Activated T-cell treated with anti-CD3 and anti-CD28 coated beads for 1 hour (primary cell): ENCODE measurements at regions not wholly inside any gene's neighbourhood (a gene's known extent, or its start where the extent isn't known, plus 50 kb on each side); places are given as distances from the start of the nearest gene placed in this dataset.

Source experiments
- DNase-seq: peaks from one replicate; pipeline ENCODE4 v3.0.0-alpha.2; 2020; ENCODE audit warnings: low read depth

DNA sequence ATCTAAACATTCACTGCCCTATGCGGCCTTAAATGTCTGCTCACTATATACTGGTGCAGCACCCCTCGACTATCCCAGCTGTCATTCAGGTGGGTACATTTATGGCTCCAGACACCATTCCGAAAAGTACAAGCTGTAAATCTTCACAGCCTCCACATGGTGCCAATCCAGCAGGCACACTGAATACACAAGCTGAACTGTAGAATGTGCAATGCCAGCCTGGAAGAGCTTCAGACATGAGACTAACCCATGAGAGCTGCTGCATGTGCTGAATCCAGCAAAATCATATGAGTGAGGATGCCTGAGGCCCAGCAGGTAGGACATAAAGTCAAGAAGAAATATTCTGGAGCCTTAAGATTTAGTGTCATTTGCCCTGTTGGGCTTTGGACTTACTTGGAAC lies 483.8 kb upstream of the GRIA1 start:
- no peak for DNase-seq

- no peak for DNase-seq
These were observed 476.3 kb upstream of the GRIA1 start for GRCh38 chr5:153014194-153014593.

DNA sequence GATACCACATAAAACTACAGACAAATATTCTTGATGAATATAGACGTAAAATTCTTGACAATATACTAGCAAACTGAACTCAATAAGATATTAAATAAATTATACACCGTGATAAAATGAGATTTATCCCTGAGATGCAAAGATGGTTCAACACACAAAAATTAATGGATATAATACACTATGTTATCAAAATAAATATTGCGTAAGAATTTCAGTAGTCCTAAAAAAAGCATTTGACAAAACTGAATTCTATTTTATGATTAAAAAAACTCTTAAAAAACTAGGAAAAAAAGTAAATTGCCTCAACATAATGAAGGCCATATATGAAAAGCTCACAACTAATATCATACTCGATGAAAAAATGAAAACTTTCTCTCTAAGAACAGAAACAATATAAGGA lies 472.3 kb upstream of the GRIA1 start:
- DNase-seq, result no peak

DNA sequence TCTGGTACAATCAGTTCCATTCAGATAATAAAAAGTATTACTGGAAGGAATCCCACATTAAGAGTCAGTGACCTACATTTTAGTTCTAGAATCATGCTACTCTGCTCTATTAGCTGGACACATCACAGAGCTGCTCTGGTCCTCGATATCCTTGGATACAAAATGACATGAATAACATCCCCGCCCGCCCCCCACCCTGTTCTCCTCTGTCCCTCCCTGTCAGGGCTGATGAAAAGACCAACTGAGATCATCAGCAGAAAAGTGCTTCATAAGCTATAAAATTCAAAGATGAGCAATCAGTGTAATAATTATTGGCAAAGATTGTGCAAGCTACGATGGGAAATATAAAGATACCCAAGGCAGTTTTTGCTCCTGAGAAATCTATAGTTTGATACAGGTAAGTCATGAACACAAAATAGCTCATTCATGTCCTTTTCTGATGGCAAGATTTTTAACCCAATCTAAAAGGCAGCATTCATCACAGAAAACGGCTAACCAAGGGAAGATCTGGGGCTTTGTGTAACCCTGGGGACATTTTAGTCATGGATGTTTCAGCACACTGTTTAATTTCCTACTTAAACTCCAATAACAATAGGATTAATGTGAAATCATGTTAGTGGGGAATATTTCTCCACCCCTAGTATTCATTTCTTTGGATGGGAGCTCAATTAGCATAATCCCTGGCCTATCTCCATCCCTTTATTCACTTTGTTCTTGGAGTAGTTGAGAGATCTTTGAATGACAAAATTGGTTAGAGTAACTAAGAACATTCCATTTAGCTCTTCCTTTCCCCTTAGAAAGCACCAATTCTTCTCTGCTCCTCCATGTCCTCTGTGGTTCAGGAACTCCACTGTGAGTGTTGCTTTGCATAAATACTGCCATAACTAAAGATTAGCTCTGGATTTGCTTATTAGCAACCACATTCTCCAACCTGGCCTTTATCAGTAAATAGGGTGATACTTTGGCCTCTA lies 459.4 kb upstream of the GRIA1 start:
- DNase-seq, result no peak

DNA sequence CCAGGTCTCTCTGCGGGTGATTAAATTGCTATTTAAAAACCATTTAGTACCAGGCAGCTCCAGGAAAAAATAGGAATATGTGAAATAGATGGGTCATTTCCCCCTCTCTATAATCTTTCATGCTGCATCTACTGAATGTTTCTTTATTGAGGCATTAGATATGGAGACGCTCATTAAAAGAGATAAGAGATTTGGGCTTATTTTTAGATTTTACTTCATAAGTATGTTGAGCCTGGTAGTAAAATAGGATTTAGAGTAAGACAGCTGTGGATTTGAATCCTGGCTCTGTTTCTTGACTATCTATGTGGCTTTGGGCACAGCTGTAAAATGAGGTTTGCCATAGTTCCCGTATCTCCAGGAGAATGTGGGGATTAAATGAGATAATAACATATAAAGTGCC lies 451.0 kb upstream of the GRIA1 start:
- no peak for DNase-seq

DNA sequence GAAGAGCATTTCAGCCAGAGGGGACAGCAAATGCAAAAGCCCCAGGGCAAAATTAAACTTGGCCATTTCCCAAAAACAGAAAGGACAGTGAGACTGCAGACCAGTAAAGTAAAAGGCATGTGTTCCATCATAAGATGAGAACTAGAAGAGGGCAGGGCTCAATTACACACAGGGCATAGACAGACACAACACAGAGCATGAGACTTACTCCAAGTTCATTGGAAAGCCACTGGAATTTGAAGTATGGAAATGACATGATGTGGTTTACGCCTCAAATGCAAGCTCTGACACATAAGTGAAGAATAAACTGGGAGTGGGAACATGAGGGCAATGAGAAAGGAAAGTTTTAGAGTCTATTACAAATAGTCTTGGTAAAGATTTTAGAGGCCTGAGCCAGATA lies 446.6 kb upstream of the GRIA1 start:
- no peak for DNase-seq

- DNase-seq, result no peak
These were observed 439.8 kb upstream of the GRIA1 start for GRCh38 chr5:153050496-153051179.

DNA sequence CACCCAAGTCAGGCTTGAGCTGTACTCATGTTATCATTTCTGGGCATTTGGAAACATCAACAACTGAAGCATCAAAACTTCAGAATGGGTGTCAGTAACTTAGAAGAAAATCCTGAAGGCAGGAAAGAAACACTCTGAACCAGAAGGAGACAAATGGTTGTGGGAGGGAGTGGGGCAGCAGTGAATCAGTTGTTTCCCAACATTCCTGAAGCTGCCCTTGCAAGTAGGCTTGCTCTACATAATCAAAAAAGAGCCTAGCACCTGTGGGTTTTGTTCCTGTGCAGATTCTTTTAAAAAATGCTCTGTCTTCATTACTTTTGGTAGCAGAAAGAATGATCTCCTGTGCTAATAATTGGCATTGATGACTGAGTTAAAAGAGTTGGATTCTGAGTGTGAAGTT lies 424.2 kb upstream of the GRIA1 start:
- no peak for DNase-seq

GRCh38 chr5:153067869-153068268 lies 422.6 kb upstream of the GRIA1 start:
- DNase-seq, result no peak

DNA sequence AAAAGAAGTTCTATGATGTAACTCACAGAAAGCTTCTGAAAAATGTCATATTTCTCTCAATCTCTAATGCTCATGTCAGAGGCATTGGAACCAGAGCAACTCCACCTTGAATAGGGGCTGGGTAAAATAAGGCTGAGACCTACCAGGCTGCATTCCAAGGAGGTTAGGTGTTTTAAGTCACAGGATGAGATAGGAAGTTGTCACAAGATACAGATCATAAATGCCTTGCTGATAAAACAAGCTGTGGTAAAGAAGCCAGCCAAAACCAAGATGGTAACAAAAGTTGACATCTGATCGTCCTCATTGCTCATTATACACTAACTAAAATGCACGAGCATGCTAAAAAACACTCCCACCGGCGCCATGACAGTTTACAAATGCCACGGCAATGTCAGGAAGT lies 411.1 kb upstream of the GRIA1 start:
- DNase-seq, result no peak

- no peak for DNase-seq
These were observed 409.5 kb upstream of the GRIA1 start for GRCh38 chr5:153080940-153081339.

DNA sequence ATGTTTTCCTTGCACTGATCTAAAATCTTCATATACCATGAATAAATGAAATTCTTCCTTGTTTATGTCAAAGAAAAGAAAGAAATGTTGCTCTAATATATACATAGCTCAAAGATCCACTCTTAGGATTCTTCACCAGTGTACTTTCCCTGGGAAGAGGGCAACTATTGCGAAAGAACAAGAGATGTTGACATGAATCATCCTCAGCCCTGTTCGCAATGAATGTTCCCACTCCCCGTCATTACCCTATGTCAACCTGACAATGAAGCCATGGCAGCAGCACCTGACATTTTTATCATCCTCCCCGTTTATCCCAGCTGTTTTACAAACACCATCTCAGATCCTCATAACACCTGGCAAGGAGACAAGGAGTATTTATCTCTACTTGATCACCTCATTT lies 409.1 kb upstream of the GRIA1 start:
- DNase-seq, result no peak

- no peak for DNase-seq
These were observed 406.0 kb upstream of the GRIA1 start for GRCh38 chr5:153084511-153084910.

- no peak for DNase-seq
These were observed 404.0 kb upstream of the GRIA1 start for GRCh38 chr5:153086486-153086885.

- DNase-seq, result no peak
These were observed 401.9 kb upstream of the GRIA1 start for GRCh38 chr5:153088538-153088937.

DNA sequence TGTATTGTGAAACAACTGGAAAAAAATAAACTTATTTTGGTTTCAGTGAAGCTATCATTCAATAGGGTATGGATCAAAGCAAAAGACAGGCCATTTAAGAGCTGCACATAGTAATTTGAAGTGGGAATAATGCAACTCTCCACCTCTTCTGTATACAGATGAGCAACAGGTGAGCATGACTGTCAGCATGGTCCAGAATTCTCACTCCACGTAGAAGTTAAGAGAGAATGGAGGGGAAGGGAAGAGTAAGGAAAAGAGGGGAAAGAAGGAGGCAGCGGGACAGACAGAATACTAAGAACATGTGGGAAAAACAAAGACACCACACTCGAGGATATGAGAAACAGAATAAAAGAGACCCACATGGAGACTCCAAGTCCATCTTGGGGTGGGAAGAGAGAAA lies 396.1 kb upstream of the GRIA1 start:
- DNase-seq, result no peak

- DNase-seq, result no peak
These were observed 394.1 kb upstream of the GRIA1 start for GRCh38 chr5:153096381-153096780.

DNA sequence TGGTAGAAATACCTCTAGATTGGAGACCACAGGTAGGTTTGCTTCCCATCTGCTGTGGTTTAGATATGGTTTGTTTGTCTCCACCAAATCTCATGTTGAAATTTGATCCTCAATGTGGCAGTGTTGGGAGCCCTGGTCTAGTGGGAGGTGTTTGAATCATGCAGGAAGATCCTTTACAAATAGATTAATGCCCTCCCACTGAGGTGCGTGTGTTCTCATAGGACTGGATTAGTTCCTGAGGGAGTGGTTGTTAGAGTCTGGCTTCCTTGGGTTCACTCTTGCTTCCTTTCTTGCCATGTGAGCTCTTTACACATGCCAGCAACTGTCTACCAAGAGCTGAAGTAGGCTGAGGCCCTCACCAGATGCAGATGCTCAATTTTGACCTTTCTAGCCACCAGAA lies 391.1 kb upstream of the GRIA1 start:
- DNase-seq, result no peak

DNA sequence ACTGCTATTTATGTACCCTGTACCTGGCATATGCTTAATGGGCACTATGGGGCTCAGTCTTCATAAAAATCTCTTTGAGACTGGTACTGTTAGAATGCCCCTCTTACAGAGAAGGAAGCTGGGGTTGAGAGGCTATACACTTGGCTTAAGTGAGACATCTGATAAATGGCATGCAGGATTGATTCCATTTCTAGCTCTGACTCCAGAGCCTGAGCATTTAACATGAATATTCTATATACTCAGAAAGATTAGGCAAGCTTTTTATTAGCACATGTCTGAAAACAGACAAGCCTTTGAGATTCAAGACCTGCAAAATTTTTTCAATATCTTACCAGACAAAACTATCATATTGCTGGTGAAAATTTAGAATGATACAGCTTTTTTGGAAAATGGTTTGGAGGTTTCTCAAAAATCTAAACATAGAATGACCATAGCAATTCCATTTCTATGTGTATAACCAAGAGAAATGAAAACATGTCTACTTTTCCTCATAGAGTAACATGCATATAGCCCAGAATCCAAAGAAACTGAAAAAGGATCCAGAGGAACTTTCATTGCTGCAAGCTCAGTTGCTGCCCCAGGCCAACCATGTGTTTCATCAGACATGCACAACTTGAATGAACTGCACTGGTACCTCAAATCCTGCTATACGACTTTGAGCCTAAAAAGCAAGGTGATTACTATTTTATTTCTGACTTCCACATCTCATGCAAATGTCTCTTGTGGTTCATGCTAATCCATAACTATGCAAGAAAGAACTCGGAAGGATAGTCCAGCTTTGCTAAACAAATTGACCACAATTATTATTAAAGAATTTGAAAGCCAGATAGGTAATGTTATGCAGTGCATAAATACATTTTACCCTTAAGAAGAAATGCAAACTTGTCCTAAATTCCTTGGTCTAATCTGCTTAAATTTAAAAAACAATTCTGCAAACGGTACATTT lies 389.0 kb upstream of the GRIA1 start:
- DNase-seq, result no peak

GRCh38 chr5:153116916-153117315 lies 373.6 kb upstream of the GRIA1 start:
- no peak for DNase-seq

GRCh38 chr5:153118018-153118417 lies 372.5 kb upstream of the GRIA1 start:
- DNase-seq, result no peak

- DNase-seq, result no peak
These were observed 368.1 kb upstream of the GRIA1 start for GRCh38 chr5:153122403-153122802.
